ENCODE measurements at regions not wholly inside any gene's neighbourhood (a gene's known extent, or its start where the extent isn't known, plus 50 kb on each side); places are given as distances from the start of the nearest gene placed in this dataset.
A peak's percentile ranks its signal among the peaks of the same experiment; 100 is the strongest.
"Not testable (repeated sequence)": the region's sequence is repeated elsewhere in the genome, so short reads cannot be mapped to it uniquely, and the experiment has no call there.

DNA sequence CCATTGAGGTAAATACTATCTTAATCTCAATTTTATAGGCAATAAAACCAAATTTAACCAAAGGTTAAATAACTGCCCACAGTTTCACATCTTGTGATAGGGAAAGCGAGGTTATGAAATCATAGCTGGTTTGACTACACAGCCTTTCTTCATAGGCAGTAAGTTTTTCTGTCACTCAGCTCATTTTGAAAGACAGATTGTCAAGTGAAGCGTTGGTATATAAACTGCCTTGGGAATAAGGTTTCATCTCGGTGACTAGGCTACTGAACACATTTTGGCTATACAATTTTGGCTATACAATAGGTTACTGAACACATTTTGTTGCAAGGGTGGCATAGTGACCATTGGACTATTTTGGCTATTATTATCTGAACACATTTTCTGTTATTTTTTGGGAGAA, 793.7 kb downstream of the TRHDE start:
- no peak for DNase-seq

DNA sequence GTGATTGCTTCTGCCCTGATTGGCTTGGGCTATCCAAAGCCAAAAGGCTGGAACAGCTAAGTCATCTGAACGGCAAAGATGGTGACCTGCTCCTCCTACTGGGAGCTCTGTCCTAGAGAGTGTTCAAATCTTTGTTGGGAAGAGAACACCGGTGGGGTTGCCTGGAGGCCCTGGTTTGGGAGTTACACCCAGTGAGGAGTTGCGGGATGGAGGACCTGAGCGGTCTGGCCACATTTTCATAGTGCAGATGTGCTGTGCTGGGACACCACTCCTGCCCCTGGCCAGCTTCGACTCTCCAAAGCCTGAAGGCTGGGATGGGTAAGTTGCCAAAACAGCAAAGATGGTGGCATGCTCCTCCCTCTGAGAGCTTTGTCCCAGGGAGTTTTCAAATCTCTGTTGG, 795.4 kb downstream of the TRHDE start:
- no peak for DNase-seq

DNA sequence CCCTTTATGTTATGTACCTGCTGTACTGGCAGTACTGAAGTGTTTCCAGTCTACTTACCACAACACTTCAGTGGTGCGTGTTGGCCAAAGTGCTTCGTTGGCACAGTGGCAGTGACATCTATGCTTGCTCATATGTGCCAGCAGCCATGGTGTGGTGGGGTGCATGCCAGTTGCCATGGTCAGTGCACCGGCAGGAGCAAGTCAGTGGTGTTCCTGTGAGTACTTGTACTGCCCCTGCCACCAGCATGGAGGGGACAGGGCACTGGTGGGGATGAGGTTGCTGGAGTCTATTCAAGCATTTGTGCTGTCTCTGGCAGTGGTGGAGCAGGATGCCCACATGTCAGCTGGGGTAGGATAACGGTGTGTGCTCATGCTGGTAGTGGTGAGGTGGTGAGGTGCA, 800.0 kb downstream of the TRHDE start:
- no peak for DNase-seq

- no peak for DNase-seq
Observed at GRCh38 chr12:73076760-73077159, 804.6 kb downstream of the TRHDE start.

- DNase-seq: no peak
Observed at GRCh38 chr12:73083736-73084135, 811.6 kb downstream of the TRHDE start.

GRCh38 chr12:73106296-73106695, 834.1 kb downstream of the TRHDE start:
- no peak for DNase-seq

- no peak for DNase-seq
Observed at GRCh38 chr12:73106896-73107295, 834.7 kb downstream of the TRHDE start.

DNA sequence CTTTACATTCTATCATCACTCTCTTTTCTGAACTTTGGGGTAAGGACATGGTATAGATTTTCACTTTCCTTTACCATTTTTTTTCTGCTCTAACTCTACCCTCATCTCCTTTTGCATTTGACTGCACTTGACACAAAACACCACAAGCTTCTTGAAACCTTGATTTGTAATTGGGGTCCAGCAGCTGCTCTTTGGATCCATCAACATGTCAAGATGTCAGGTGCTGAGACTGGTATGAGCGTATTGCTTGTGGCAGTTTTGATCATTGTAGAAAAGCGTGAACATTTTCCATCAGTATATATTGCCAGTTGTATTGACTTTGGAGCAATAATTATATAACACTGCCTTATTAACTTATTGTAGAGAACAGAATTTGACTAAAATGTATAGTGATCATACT, 838.6 kb downstream of the TRHDE start:
- no peak for DNase-seq

DNA sequence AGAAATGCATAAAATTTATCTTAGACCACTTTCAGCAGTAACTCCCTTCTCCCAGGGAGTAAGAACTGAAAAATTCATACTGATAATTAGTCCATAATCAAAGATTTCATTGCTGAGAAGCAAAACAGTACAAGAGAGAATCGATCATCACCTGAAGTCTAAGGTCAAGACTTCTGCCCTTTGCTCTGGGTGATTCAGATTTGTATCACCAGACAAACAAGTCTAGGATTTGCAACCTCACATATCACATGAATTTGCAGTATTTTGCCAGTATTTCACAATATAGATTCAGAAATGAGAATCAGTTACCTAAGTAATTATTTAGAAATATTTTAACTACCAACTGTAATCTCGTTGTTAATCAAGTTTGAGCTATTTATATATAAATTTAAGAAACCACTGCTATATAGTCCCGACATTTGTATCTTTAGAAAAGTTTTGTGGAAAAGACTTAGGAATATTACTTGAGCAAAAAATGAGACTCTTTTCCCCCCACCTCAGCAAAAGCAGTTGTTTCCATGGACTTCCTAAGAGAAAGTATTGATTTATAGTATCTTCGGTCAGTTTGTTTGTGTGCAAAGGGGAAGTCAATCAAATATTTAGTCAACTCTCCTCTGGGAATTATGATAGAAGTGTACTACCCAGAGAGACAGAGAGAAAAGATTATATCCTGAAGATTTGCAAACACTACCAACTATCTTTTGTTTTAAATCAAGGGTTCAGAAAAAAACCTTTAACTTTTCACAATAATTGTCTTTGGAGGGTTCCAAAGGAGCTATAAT, 840.1 kb downstream of the TRHDE start:
- no peak for DNase-seq

GRCh38 chr12:73124480-73124879, 852.3 kb downstream of the TRHDE start:
- no peak for DNase-seq

DNA sequence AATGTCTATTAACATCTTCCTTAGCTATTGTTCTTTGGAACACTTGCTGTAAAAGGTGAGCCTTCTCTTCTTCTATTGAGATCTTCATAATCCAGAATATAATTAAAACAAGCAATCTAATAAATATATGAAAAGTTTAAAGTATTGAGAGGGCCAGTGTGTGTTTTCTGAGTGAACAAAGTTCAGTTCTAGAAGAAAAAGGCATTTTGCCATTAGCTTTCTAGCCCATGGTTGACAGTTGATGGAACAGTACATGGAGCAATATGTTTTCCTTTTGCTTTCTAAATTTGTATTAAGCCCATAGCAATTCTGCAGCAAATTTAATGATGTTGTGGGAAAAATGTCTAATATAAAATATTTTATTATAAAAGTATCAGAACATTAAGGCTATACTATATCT, 853.0 kb downstream of the TRHDE start:
- DNase-seq: no peak

- DNase-seq: peak; percentile 9
Observed at GRCh38 chr12:73136386-73136785, 864.2 kb downstream of the TRHDE start.

GRCh38 chr12:73139642-73140041, 867.5 kb downstream of the TRHDE start:
- not testable (repeated sequence) for DNase-seq

GRCh38 chr12:73158341-73158740, 886.2 kb downstream of the TRHDE start:
- no peak for DNase-seq

DNA sequence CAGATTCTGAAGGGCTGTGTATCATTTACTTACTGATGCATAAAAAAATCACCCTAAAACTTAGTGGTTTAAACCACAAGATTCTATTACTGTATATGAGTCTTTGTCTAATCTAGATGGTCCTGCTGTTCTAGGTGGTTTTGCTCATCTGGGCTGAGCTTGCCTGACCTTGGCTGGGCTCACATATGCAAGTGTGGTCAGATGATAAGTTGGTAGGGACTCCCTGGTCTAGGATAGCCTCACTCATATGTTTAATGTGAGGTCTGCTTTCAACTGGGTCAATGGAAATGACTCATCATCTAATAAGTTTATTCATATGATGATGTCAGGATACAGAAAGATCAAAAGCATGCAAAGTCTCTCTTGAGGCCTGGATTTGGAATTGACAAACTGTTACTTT, 887.8 kb downstream of the TRHDE start:
- DNase-seq: no peak

DNA sequence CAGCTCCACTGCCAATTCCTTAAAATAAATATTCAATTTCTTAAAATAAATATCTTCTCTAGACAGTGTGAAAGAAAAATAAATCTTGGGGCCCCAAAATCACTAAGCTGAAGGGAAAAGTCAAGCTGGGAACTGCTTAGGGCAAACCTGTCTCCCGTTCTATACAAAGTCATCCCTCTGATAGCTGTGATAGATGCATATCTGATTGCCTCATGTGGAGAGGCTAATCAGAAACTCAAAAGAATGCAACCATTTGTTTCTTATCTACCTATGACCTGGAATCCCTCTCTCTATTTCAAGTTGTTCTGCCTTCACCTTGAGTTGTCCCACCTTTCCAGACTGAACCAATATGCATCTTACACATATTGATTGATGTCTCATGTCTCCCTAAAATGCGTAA, 889.8 kb downstream of the TRHDE start:
- DNase-seq: no peak

GRCh38 chr12:73180734-73181133, 908.6 kb downstream of the TRHDE start:
- DNase-seq: no peak

- no peak for DNase-seq
Observed at GRCh38 chr12:73181244-73181643, 909.1 kb downstream of the TRHDE start.

DNA sequence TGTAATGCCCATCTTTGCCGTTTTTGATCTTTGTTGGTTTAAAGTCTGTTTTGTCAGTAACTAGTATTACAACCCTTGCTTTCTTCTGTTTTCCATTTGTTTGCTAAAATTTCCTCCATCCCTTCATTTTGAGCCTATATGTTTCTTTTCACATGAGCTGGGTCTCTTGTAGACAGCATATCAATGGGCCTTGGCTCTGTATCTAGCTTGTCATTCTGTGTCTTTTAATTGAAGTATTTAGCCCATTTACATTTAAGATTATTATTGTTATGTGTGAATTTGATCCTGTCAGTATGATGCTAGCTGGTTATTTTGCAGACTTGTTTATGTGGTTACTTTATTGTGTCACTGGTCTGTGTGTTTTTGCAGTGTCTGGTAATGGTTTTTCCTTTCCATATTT, 913.2 kb downstream of the TRHDE start:
- no peak for DNase-seq

GRCh38 chr12:73186272-73186671, 914.1 kb downstream of the TRHDE start:
- DNase-seq: no peak

DNA sequence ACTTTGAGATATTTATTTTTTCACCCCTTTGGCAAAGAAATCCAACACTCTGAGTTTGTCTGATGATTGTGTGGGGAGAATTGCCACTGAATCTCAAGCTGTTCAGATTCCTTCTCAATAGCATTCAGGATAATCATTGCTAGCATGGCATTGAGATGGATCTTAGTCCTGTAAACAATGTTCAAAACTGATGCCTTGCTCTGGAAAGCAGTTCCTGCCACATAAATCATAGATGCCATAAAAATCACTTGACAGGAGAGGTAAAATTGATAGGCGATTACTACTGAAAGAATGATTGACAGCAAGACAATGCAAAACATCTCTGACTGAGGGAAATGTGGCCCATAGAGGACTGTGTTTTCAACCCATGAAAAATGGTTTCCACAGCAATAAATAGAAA, 915.6 kb downstream of the TRHDE start:
- no peak for DNase-seq

- DNase-seq: no peak
Observed at GRCh38 chr12:73210548-73211204, 938.5 kb downstream of the TRHDE start.

- DNase-seq: no peak
Observed at GRCh38 chr12:73220951-73221350, 948.8 kb downstream of the TRHDE start.

DNA sequence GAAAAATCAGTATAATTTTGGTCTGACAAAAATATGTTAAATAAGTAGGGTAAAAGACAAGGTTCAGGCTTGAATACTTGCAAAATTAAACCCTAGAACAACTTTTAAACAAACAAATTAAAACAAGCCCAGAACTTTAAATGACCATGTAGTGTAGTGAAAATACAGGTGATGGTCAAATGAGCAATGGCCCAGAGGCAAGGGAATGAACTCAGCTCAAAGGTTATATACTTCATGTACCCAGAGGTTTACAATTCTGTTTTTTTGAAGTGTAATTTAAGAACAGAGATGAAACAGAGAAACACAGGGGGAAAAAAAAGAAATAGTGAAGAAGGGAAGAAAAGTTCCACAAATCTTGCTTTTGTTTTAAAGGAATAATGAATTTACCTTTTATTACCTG, 949.2 kb downstream of the TRHDE start:
- no peak for DNase-seq

DNA sequence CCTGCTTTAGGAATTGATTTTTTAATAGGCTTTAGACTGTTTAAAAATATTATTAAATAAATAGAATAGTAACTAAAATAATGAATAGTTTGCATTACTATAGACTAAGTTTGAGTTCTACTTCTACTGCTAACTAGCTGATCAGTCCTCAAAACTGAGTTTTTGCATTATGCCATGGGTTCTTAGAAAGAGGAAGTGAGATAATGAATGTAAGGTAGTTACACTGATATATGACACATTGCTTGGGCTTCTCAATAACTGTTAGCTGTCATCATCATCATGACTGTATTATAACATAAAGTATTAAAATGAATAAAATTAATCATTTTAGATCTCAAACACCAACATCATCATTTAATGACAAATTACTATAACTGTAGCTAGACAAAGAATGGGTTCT, 949.7 kb downstream of the TRHDE start:
- no peak for DNase-seq
